Ovary (tissue), 7 donors: ENCODE measurements at regions not wholly inside any gene's neighbourhood (a gene's known extent, or its start where the extent isn't known, plus 50 kb on each side); places are given as distances from the start of the nearest gene placed in this dataset.

Experiments
- DNase-seq, 5 donors: peaks; one replicate each; pipeline ENCODE4 v3.0.0-alpha.2; 2019 to 2020
- H3K27ac ChIP-seq, 2 donors: fragments of 200-600 bp; one replicate each; pipeline versions ENCODE4 v1.5.1 to v1.8.0; 2019 to 2022
- H3K27me3 ChIP-seq: fragments of 200-600 bp; one replicate; pipeline ENCODE4 v1.8.0; 2022
- H3K36me3 ChIP-seq: fragments of 200-600 bp; sonication (generic); one replicate; pipeline ENCODE4 v1.5.1; 2019
- H3K4me1 ChIP-seq: one replicate; pipeline ENCODE4 v1.8.1; 2013; ENCODE audit warnings: mild to moderate bottlenecking, moderate library complexity; ENCODE audit not compliant: insufficient read depth
- H3K4me3 ChIP-seq: fragments of 200-600 bp; sonication (generic); one replicate; pipeline ENCODE4 v1.5.1; 2017
- H3K9me3 ChIP-seq, 2 donors: fragments of 200-600 bp in 1 of 2; sonication (generic) in 1 of 2; one replicate each; pipeline versions ENCODE4 v1.5.1 to v1.8.1; 2013 to 2019; ENCODE audit warnings: mild to moderate bottlenecking in 1 of 2, moderate library complexity in 1 of 2
- EP300 ChIP-seq: sonication (generic); formaldehyde crosslinking; IDR thresholded peaks from one replicate; pipeline ENCODE4 v1.6.1; 2017; ENCODE audit warnings: antibody characterized with exemption
- POLR2A ChIP-seq: fragments of 450-650 bp; IDR thresholded peaks from one replicate; pipeline ENCODE4 v1.6.1; 2017; ENCODE audit warnings: antibody characterized with exemption, mild to moderate bottlenecking, moderate library complexity
- WGBS, 3 donors: extraction: QIAGEN DNeasy Blood & Tissue Kit in 1 of 3; methylation state at CpG; one replicate each; pipeline versions ENCODE4 v1.1.5 to v1.1.7; 2013 to 2017; 5-methylcytosine and 5-hydroxymethylcytosine counted together
- intact Hi-C, 4 donors: fragments of 100-400 bp; cut with DNase I; formaldehyde crosslinking; loops; one replicate each; pipeline versions ENCODE4 v1.11.0 to v1.15.1; 2022 to 2023
- TF ChIP-seq, protein P1 (sequence below), 3 donors: fragments of 450-650 bp in 2 of 3; fragments of 200-600 bp in 1 of 3; IDR thresholded peaks; one replicate each; pipeline versions ENCODE4 v1.5.1 to v1.8.0; 2016 to 2022; ENCODE audit warnings: antibody characterized with exemption in 3 of 3, mild to moderate bottlenecking in 1 of 3
- donor health status: DM: no; HTN: no; CAD: no; lungs with moderate emphysema.
- donor health status: DM: no; HTN: no; CAD: no.
- donor health status: Bipolar disorder and iron deficiency.
- donor health status: DM: no; HTN: no; CAD: no.
- donor health status: DM: yes; HTN: yes; CAD: no.

DNA sequence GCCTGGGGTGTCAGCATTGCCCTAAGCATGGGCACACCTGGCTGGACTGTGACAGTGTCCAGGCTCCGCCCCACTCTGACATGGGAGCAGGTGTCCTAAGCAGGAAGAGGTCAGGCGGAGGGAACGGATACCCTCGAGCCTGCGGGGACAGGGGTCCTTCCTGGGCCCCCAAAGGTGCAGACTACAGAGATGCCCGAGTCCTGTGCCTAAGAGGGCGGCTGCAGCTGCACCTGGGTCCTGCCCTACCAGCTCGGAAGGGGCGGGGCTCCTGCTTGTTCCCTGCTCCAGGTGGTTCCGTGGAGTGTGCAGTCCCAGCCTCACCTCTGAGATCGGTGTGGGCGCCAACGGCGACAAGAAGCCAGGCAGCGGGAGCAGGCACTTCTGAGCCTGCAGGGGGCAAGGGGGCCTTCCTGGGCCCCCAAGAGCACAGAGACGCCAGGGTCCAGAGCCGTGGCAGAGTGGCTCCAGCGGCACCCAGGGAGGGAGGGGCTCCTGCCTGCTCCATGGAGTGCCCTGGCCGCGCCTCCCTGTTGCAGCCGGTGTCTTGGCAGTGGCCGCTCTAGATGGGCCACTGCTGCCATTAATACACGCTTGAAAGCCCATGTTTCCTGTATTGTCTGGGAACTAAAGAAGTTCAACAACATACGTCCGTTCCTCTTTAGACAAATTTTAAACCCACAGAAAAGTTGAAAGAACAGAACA is 64.5 kb upstream of the CACNA2D1 start:
- TF ChIP-seq, protein P1, sequence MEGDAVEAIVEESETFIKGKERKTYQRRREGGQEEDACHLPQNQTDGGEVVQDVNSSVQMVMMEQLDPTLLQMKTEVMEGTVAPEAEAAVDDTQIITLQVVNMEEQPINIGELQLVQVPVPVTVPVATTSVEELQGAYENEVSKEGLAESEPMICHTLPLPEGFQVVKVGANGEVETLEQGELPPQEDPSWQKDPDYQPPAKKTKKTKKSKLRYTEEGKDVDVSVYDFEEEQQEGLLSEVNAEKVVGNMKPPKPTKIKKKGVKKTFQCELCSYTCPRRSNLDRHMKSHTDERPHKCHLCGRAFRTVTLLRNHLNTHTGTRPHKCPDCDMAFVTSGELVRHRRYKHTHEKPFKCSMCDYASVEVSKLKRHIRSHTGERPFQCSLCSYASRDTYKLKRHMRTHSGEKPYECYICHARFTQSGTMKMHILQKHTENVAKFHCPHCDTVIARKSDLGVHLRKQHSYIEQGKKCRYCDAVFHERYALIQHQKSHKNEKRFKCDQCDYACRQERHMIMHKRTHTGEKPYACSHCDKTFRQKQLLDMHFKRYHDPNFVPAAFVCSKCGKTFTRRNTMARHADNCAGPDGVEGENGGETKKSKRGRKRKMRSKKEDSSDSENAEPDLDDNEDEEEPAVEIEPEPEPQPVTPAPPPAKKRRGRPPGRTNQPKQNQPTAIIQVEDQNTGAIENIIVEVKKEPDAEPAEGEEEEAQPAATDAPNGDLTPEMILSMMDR (IDR thresholded peaks at IDR 0.05), result no peak
- no peak for TF ChIP-seq POLR2A
- no peak for DNase-seq
- Histone ChIP-seq H3K4me3 (no peak overlapping the region), H3K4me1 (no peaks in the 10 kb centered on the region), H3K36me3 (no peaks in the 10 kb centered on the region), H3K27ac (no peak overlapping the region), H3K27me3 (no peaks in the 10 kb centered on the region), H3K9me3 (no peaks in the 10 kb centered on the region)
- intact Hi-C loops, result no loop called here
- WGBS, 3 donors, result 51 to 65% (median 58%) methylated on average over 25 of the region's 25 CpGs

DNA sequence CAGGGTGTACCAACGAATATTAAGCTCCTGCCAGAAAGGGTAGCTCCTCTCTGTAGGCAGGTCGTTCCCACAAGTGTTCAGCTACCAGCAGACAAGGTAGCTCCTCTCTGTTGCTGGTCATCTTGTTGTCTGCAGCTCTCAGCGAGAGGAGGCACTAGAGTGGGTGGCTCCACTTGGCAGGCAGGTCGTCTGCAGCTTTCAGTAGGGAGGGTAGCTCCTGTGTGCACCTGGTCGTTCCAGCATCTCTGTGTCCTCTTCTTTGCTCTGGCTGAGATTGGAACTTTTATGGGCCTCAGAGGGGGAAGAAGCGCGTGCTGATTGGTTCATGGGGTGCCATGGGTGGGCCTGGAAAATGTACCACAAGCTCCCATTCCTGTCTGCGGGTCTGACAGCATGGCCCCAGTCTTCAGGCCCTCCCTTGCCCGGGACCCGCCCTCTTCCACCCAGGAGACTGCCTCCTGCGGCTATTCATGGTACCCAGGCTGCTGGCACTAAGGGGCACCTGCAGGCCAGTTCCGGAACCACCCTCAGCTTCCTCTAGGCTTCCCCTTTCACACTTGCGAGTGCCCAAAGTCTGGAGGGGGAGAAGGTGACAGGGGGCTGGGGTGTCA is 63.9 kb upstream of the CACNA2D1 start:
- H3K4me3 ChIP-seq, result no peak overlapping the region

DNA sequence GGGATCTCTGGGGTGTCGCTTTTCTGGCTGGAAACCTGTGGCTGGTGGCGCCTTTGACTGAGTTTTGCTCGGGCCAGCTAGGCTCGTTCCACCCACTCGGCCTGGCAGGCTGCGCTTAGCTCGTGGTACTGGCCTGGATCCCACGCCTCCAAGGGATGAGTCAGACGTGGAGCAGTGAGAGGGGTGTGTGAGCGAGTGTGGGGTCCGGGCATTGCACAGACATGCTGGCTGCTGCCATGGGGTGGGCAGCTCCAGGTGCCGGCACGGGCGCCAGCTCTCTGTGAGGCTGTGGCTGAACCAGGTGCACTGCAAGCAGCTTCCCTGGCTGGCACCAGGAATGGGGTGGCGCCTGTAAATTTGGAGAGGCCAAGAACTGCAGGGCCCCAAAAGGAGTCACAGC is 63.1 kb upstream of the CACNA2D1 start:
- no peak overlapping the region for H3K4me3 ChIP-seq
- H3K4me1 ChIP-seq, result no peaks in the 10 kb centered on the region
- TF ChIP-seq POLR2A (no peak), EP300 (no peak)
- TF ChIP-seq, protein P1 (IDR thresholded peaks at IDR 0.05), result no peak
- no peaks in the 10 kb centered on the region for H3K9me3 ChIP-seq
- no peak overlapping the region for H3K27ac ChIP-seq
- intact Hi-C loops, result no loop called here
- no peaks in the 10 kb centered on the region for H3K36me3 ChIP-seq
- WGBS, 3 donors, result 28 to 51% (median 34%) methylated on average over 15 of the region's 15 CpGs
- no peaks in the 10 kb centered on the region for H3K27me3 ChIP-seq
- peak; percentile 21 to 65 (median 54) for DNase-seq

More for the DNA sequence above, 63.9 kb upstream of the CACNA2D1 start:
- no peaks in the 10 kb centered on the region for H3K9me3 ChIP-seq
- H3K36me3 ChIP-seq, result no peaks in the 10 kb centered on the region
- TF ChIP-seq EP300 (no peak), POLR2A (no peak)
- TF ChIP-seq, protein P1 (IDR thresholded peaks at IDR 0.05), result no peak
- intact Hi-C loops, result no loop called here
- WGBS, 3 donors, result 85 to 88% (median 85%) methylated on average over 13 of the region's 13 CpGs
- no peaks in the 10 kb centered on the region for H3K27me3 ChIP-seq
- H3K27ac ChIP-seq, result no peak overlapping the region
- no peaks in the 10 kb centered on the region for H3K4me1 ChIP-seq
- DNase-seq, result no peak

DNA sequence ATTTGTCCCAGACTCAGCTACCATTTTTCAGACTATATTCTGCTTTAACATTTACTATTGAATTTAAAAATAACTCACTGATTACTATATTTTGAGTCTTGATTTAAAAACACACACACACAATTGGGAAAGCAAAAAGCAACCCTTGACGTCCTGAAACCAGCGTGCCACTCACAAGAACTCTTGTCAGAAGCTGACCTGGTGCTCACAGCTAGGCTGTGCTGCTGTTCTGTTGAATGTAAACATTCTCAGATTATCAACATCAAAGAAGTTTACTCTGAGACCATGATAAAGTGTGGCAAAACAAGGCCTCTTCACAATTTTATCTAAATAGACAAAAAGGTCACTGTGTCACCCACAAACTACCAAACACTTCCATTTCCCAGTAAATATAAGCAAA is 62.6 kb upstream of the CACNA2D1 start:
- Histone ChIP-seq H3K36me3 (no peaks in the 10 kb centered on the region), H3K27me3 (no peaks in the 10 kb centered on the region), H3K4me3 (no peak overlapping the region), H3K27ac (no peak overlapping the region), H3K4me1 (no peaks in the 10 kb centered on the region), H3K9me3 (no peaks in the 10 kb centered on the region)
- WGBS, 3 donors, result 9 to 31% (median 14%) methylated on average over 2 of the region's 2 CpGs
- no peak for DNase-seq
- intact Hi-C loops, result no loop called here
- TF ChIP-seq POLR2A (no peak), EP300 (no peak)
- TF ChIP-seq, protein P1 (IDR thresholded peaks at IDR 0.05), result no peak
